ENCODE measurements at regions not wholly inside any gene's neighbourhood (a gene's known extent, or its start where the extent isn't known, plus 50 kb on each side); places are given as distances from the start of the nearest gene placed in this dataset.

- no peak overlapping the region for H3K27ac ChIP-seq (ENCODE audit: low read length)
- H2AFZ ChIP-seq (ENCODE audit: low read length): no peak overlapping the region
- intact Hi-C loops (cut with micrococcal nuclease): no loop called here
- H3K4me3 ChIP-seq (ENCODE audit: low read length): no peak overlapping the region
- TF ChIP-seq CTCF (conservative IDR thresholded peaks at IDR 0.05; ENCODE audit: low read depth, low read length) (no peak), EZH2 (IDR thresholded peaks at IDR 0.05; ENCODE audit: low read length, unreplicated experiment) (no peak), EZH2phosphoT487 (IDR thresholded peaks at IDR 0.05; ENCODE audit: borderline replicate concordance, low read length) (no peak)
- H3K9me3 ChIP-seq (ENCODE audit: low read length): no peaks in the 10 kb centered on the region
- no peaks in the 10 kb centered on the region for H3K9me2 ChIP-seq (replicated peaks; ENCODE audit: low read length)
- H3K4me1 ChIP-seq (ENCODE audit: insufficient read depth, low read length): no peaks in the 10 kb centered on the region
- no peaks in the 10 kb centered on the region for H4K20me1 ChIP-seq (ENCODE audit: low read length)
- no TSS peak for BruUV-seq (replicated peaks)
- no peaks in the 10 kb centered on the region for H3F3A ChIP-seq (ENCODE audit: low read length, unreplicated experiment)
- no peak overlapping the region for H3K4me2 ChIP-seq (ENCODE audit: low read length)
- H3K27me3 ChIP-seq (ENCODE audit: low read length): no peaks in the 10 kb centered on the region
- no peaks in the 10 kb centered on the region for H3K36me3 ChIP-seq (ENCODE audit: low read depth, low read length)
- no peak overlapping the region for H3K9ac ChIP-seq (ENCODE audit: low read length)
- DNase-seq (no peak), ATAC-seq (no peak)
- ChIA-PET CTCF (no interaction called here), POLR2A (ENCODE audit: unreplicated experiment) (no interaction called here)
- no peaks in the 10 kb centered on the region for H3K79me2 ChIP-seq (ENCODE audit: low read length)
Observed at GRCh38 chr2:145851730-145852129, 1331.8 kb upstream of the ZEB2 start.

- DNase-seq: no peak
- ATAC-seq: no peak
- H3K9ac ChIP-seq (ENCODE audit: low read length): no peak overlapping the region
- no peaks in the 10 kb centered on the region for H3K27me3 ChIP-seq (ENCODE audit: low read length)
- TF ChIP-seq CTCF (conservative IDR thresholded peaks at IDR 0.05; ENCODE audit: low read depth, low read length): no peak
- TF ChIP-seq EZH2 (IDR thresholded peaks at IDR 0.05; ENCODE audit: low read length, unreplicated experiment): no peak
- no peak for TF ChIP-seq EZH2phosphoT487 (IDR thresholded peaks at IDR 0.05; ENCODE audit: borderline replicate concordance, low read length)
- no peaks in the 10 kb centered on the region for H3K9me2 ChIP-seq (replicated peaks; ENCODE audit: low read length)
- POLR2A ChIA-PET (ENCODE audit: unreplicated experiment): interaction anchor here (0.5 to 0.6 kb wide), 2 partner anchors 107 to 183 kb away, joined by 3 to 4 read pairs; no protein-coding TSS in a partner anchor
- BruUV-seq (replicated peaks): no TSS peak
- CTCF ChIA-PET: no interaction called here
- no peaks in the 10 kb centered on the region for H3K36me3 ChIP-seq (ENCODE audit: low read depth, low read length)
- no peak overlapping the region for H3K4me3 ChIP-seq (ENCODE audit: low read length)
- no peak overlapping the region for H2AFZ ChIP-seq (ENCODE audit: low read length)
- H3K4me2 ChIP-seq (ENCODE audit: low read length): no peak overlapping the region
- H4K20me1 ChIP-seq (ENCODE audit: low read length): no peaks in the 10 kb centered on the region
- intact Hi-C loops (cut with micrococcal nuclease): no loop called here
- no peaks in the 10 kb centered on the region for H3K9me3 ChIP-seq (ENCODE audit: low read length)
- no peaks in the 10 kb centered on the region for H3K79me2 ChIP-seq (ENCODE audit: low read length)
- H3F3A ChIP-seq (ENCODE audit: low read length, unreplicated experiment): no peaks in the 10 kb centered on the region
- no peaks in the 10 kb centered on the region for H3K4me1 ChIP-seq (ENCODE audit: insufficient read depth, low read length)
- no peak overlapping the region for H3K27ac ChIP-seq (ENCODE audit: low read length)
Observed at GRCh38 chr2:145849466-145849865, 1329.5 kb upstream of the ZEB2 start.

- Histone ChIP-seq H3K4me3 (ENCODE audit: low read length) (no peak overlapping the region), H4K20me1 (ENCODE audit: low read length) (no peaks in the 10 kb centered on the region), H3K9me2 (replicated peaks; ENCODE audit: low read length) (no peaks in the 10 kb centered on the region), H3K9me3 (ENCODE audit: low read length) (no peaks in the 10 kb centered on the region), H3K36me3 (ENCODE audit: low read depth, low read length) (no peaks in the 10 kb centered on the region), H3K4me1 (ENCODE audit: insufficient read depth, low read length) (no peaks in the 10 kb centered on the region), H3K4me2 (ENCODE audit: low read length) (no peak overlapping the region), H3K9ac (ENCODE audit: low read length) (no peak overlapping the region), H2AFZ (ENCODE audit: low read length) (no peak overlapping the region), H3K27me3 (ENCODE audit: low read length) (no peaks in the 10 kb centered on the region), H3K79me2 (ENCODE audit: low read length) (no peaks in the 10 kb centered on the region), H3F3A (ENCODE audit: low read length, unreplicated experiment) (no peaks in the 10 kb centered on the region), H3K27ac (ENCODE audit: low read length) (no peak overlapping the region)
- DNase-seq (no peak), ATAC-seq (no peak)
- intact Hi-C loops (cut with micrococcal nuclease): no loop called here
- ChIA-PET POLR2A (ENCODE audit: unreplicated experiment) (no interaction called here), CTCF (no interaction called here)
- BruUV-seq (replicated peaks): no TSS peak
- TF ChIP-seq CTCF (conservative IDR thresholded peaks at IDR 0.05; ENCODE audit: low read depth, low read length) (no peak), EZH2 (IDR thresholded peaks at IDR 0.05; ENCODE audit: low read length, unreplicated experiment) (no peak)
Observed at GRCh38 chr2:145846982-145847381, 1327.1 kb upstream of the ZEB2 start.

Measured in PC-3 (cell line).